ENCODE measurements at regions not wholly inside any gene's neighbourhood (a gene's known extent, or its start where the extent isn't known, plus 50 kb on each side); places are given as distances from the start of the nearest gene placed in this dataset.

DNA sequence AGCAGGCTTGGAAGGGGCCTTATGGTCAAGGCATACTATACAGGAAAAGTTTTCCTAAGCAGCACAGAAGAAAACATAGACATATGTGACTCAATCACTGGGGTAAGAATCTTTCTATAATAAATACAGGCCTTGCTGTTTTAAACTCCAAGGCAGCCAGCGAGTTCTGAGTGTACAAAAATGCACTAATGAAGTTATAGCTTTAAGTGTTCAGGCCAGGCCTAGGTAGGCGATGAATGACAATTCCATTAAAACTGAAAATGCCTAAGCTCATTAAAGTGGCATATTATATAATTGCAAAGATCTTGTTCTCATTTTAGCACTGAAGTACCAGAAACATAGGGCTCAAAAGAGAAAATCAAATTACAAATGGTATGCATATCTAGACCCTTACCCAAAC lies 716.4 kb upstream of the HS3ST1 start:
- Histone ChIP-seq H3K4me1 (no peaks in the 10 kb centered on the region), H3K9me3 (no peaks in the 10 kb centered on the region), H3K4me3 (no peak overlapping the region), H3K27me3 (no peaks in the 10 kb centered on the region), H3K27ac (no peak overlapping the region), H3K36me3 (no peaks in the 10 kb centered on the region)
- WGBS, 2 donors (ENCODE audit: low coverage in 1 of 2), result 64 to 74% methylated on average over 2 of the region's 2 CpGs
- DNase-seq, result no peak
- TF ChIP-seq POLR2AphosphoS5 (IDR thresholded peaks at IDR 0.05) (no peak), EP300 (IDR thresholded peaks at IDR 0.05; ENCODE audit: low read depth) (no peak), POLR2A (IDR thresholded peaks at IDR 0.05) (no peak)
- TF ChIP-seq, protein P1, sequence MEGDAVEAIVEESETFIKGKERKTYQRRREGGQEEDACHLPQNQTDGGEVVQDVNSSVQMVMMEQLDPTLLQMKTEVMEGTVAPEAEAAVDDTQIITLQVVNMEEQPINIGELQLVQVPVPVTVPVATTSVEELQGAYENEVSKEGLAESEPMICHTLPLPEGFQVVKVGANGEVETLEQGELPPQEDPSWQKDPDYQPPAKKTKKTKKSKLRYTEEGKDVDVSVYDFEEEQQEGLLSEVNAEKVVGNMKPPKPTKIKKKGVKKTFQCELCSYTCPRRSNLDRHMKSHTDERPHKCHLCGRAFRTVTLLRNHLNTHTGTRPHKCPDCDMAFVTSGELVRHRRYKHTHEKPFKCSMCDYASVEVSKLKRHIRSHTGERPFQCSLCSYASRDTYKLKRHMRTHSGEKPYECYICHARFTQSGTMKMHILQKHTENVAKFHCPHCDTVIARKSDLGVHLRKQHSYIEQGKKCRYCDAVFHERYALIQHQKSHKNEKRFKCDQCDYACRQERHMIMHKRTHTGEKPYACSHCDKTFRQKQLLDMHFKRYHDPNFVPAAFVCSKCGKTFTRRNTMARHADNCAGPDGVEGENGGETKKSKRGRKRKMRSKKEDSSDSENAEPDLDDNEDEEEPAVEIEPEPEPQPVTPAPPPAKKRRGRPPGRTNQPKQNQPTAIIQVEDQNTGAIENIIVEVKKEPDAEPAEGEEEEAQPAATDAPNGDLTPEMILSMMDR (IDR thresholded peaks at IDR 0.05), result no peak
- in situ Hi-C loops (cut with MboI; ENCODE audit: low pct_ligation_motif_present in 1 of 4, low pct_unique_long_range_greater_than_20kb in 1 of 4, low sequenced_read_pairs in 3 of 4) (no loop called here), intact Hi-C loops (cut with DNase I; ENCODE audit: low total_unique reads) (no loop called here)

DNA sequence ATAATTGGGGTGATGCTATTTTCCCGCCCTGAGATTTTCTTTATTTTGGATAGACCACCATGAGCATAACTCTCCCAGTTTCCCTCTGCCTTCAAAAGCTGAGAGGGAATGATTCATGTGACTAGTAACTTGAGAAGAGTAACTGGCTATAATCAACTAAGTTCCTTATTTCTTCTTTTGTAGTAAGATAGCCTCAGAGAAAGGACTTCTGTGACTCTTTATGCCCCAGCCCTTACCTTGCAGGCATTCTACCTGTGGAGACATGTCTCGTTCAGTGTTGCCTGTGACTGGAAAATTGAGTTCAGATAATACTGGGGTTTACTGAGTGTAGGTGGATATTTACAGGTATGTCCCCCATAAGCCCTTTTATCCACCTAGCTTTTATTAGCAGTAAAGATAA lies 715.4 kb upstream of the HS3ST1 start:
- Histone ChIP-seq H3K27ac (no peak overlapping the region), H3K4me1 (no peaks in the 10 kb centered on the region), H3K9me3 (no peaks in the 10 kb centered on the region), H3K36me3 (no peaks in the 10 kb centered on the region), H3K4me3 (no peak overlapping the region), H3K27me3 (no peaks in the 10 kb centered on the region)
- in situ Hi-C loops (cut with MboI; ENCODE audit: low pct_ligation_motif_present in 1 of 4, low pct_unique_long_range_greater_than_20kb in 1 of 4, low sequenced_read_pairs in 3 of 4) (no loop called here), intact Hi-C loops (cut with DNase I; ENCODE audit: low total_unique reads) (no loop called here)
- TF ChIP-seq POLR2AphosphoS5 (IDR thresholded peaks at IDR 0.05) (no peak), POLR2A (IDR thresholded peaks at IDR 0.05) (no peak), EP300 (IDR thresholded peaks at IDR 0.05; ENCODE audit: low read depth) (no peak)
- TF ChIP-seq, protein P1 (IDR thresholded peaks at IDR 0.05), result no peak
- no peak for DNase-seq
- WGBS, 2 donors (ENCODE audit: low coverage in 1 of 2), result 76 to 80% methylated on average over 2 of the region's 2 CpGs

DNA sequence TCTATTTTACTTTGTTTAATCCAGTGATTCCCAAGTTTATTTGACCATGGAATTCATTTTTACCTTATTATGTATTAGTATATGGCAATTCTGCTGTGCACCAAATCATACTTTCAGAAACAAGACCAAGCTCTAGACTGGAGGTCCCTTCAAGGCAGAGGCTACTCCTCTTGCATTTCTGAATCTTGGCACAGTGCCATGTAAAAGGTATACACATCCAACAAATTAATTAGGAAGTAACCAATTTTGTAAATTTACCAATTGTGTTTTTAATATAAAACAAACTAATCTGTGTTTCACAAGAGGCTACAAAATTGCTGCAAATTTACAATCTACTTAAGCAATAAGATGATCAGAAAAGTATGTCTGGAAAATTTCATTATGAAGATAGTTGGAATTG lies 712.2 kb upstream of the HS3ST1 start:
- intact Hi-C loops (cut with DNase I; ENCODE audit: low total_unique reads) (no loop called here), in situ Hi-C loops (cut with MboI; ENCODE audit: low pct_ligation_motif_present in 1 of 4, low pct_unique_long_range_greater_than_20kb in 1 of 4, low sequenced_read_pairs in 3 of 4) (no loop called here)
- no peak overlapping the region for H3K27ac ChIP-seq

DNA sequence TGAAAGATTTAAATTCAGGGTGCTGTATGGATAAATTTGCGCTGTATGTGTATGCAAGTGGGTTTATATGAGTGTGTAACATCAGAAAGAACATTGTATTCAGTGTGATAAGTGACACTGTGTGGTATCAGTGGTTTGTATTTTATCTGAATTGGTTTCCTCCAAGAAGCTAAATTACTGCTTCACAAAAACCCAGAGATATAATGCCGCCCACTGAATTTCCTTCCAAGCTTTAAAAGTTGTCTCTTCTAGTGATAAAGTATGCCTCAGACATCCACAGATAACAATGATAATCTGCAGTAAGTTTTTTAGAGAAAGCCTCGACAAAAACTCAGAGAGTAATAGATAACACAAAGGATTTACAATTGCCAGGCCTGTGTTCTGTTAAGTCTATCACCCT lies 710.6 kb upstream of the HS3ST1 start:
- Histone ChIP-seq H3K4me3 (no peak overlapping the region), H3K9me3 (peaks cover 0 to 3% of the 10 kb centered on the region in 2 donors), H3K27me3 (no peaks in the 10 kb centered on the region), H3K27ac (no peak overlapping the region), H3K4me1 (no peaks in the 10 kb centered on the region), H3K36me3 (no peaks in the 10 kb centered on the region)
- no peak for TF ChIP-seq POLR2A (IDR thresholded peaks at IDR 0.05)
- TF ChIP-seq, protein P1 (IDR thresholded peaks at IDR 0.05), result no peak
- TF ChIP-seq POLR2AphosphoS5 (IDR thresholded peaks at IDR 0.05), result no peak
- no peak for TF ChIP-seq EP300 (IDR thresholded peaks at IDR 0.05; ENCODE audit: low read depth)
- 58 to 66% methylated on average over 3 of the region's 3 CpGs for WGBS, 2 donors (ENCODE audit: low coverage in 1 of 2)
- no peak for DNase-seq
- in situ Hi-C loops (cut with MboI; ENCODE audit: low pct_ligation_motif_present in 1 of 4, low pct_unique_long_range_greater_than_20kb in 1 of 4, low sequenced_read_pairs in 3 of 4), result no loop called here
- intact Hi-C loops (cut with DNase I; ENCODE audit: low total_unique reads), result no loop called here

More for the DNA sequence above, 712.2 kb upstream of the HS3ST1 start:
- Histone ChIP-seq H3K36me3 (no peaks in the 10 kb centered on the region), H3K4me3 (no peak overlapping the region), H3K9me3 (no peaks in the 10 kb centered on the region), H3K4me1 (no peaks in the 10 kb centered on the region), H3K27me3 (no peaks in the 10 kb centered on the region)
- TF ChIP-seq, protein P1 (IDR thresholded peaks at IDR 0.05), result no peak
- TF ChIP-seq POLR2A (IDR thresholded peaks at IDR 0.05), result no peak
- TF ChIP-seq POLR2AphosphoS5 (IDR thresholded peaks at IDR 0.05), result no peak
- no peak for TF ChIP-seq EP300 (IDR thresholded peaks at IDR 0.05; ENCODE audit: low read depth)
- DNase-seq, result no peak

Measured in transverse colon (tissue), 4 donors.